Uterus (tissue), 3 donors: ENCODE measurements at regions not wholly inside any gene's neighbourhood (a gene's known extent, or its start where the extent isn't known, plus 50 kb on each side); places are given as distances from the start of the nearest gene placed in this dataset.
"Not testable (repeated sequence)": the region's sequence is repeated elsewhere in the genome, so short reads cannot be mapped to it uniquely, and the experiment has no call there.

ENCODE experiments used
- DNase-seq, 2 donors: peaks; one replicate each; pipeline ENCODE4 v3.0.0-alpha.2; 2019 to 2020
- H3K27ac ChIP-seq, 2 donors: fragments of 200-600 bp; sonication (generic); 1 replicate in 1 of 2; 2 replicates in 1 of 2; pipeline ENCODE4 v1.5.1; 2016 to 2018
- H3K27me3 ChIP-seq, 2 donors: fragments of 200-600 bp; sonication (generic); one replicate each; pipeline ENCODE4 v1.5.1; 2018 to 2019; ENCODE audit warnings: control low read depth in 1 of 2
- H3K36me3 ChIP-seq, 2 donors: fragments of 200-600 bp; sonication (generic); one replicate each; pipeline ENCODE4 v1.5.1; 2019; ENCODE audit warnings: control low read depth in 1 of 2
- H3K4me1 ChIP-seq, 2 donors: fragments of 200-600 bp; sonication (generic); one replicate each; pipeline ENCODE4 v1.5.1; 2018 to 2019; ENCODE audit warnings: control low read depth in 1 of 2
- H3K4me3 ChIP-seq, 2 donors: fragments of 200-600 bp; sonication (generic); 1 replicate in 1 of 2; 2 replicates in 1 of 2; pipeline ENCODE4 v1.5.1; 2018 to 2019; ENCODE audit warnings: mild to moderate bottlenecking in 1 of 2
- H3K9me3 ChIP-seq, 2 donors: fragments of 200-600 bp; sonication (generic); one replicate each; pipeline ENCODE4 v1.5.1; 2019; ENCODE audit warnings: control low read depth in 1 of 2
- CTCF ChIP-seq, 4 experiments: fragments of 200-600 bp in 2 of 4; fragments of 450-650 bp in 2 of 4; sonication (generic) in 2 of 4; IDR thresholded peaks; one replicate each; pipeline ENCODE4 v1.5.1; 2016 to 2019; ENCODE audit warnings: antibody characterized with exemption in 4 of 4, mild to moderate bottlenecking in 2 of 4, moderate library complexity in 1 of 4
- POLR2A ChIP-seq, 2 donors: fragments of 450-650 bp; IDR thresholded peaks; one replicate each; pipeline ENCODE4 v1.6.1; 2016; ENCODE audit warnings: antibody characterized with exemption in 2 of 2, mild to moderate bottlenecking in 1 of 2, moderate library complexity in 1 of 2
- intact Hi-C: fragments of 100-400 bp; cut with DNase I; formaldehyde crosslinking; loops from one replicate; pipeline ENCODE4 v1.15.1; 2023; ENCODE audit warnings: low total_unique reads
- donor health status: DM: yes; HTN: yes; CAD: no.

- TF ChIP-seq CTCF (IDR thresholded peaks at IDR 0.05) (no peak), POLR2A (IDR thresholded peaks at IDR 0.05) (no peak)
- Histone ChIP-seq H3K4me3 (no peak overlapping the region), H3K9me3 (no peaks in the 10 kb centered on the region), H3K4me1 (no peaks in the 10 kb centered on the region), H3K27ac (no peak overlapping the region), H3K36me3 (no peaks in the 10 kb centered on the region), H3K27me3 (no peaks in the 10 kb centered on the region)
- intact Hi-C loops = no loop called here
- DNase-seq = no peak
Observed at GRCh38 chr15:31615643-31616415, 289.2 kb downstream of the KLF13 start.

DNA sequence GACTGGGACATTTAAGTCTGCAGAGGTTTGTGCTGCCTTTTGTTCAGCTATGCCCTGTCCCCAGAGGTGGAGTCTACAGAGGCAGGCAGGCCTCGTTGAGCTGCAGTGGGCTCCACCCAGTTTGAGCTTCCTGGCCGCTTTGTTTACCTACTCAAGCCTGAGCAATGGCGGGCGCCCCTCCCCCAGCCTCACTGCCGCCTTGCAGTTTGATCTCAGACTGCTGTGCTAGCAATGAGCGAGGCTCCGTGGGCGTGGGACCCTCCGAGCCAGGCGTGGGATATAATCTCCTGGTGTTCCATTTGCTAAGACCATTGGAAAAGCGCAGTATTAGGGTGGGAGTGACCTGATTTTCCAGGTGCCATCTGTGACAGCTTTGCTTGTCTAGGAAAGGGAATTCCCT is 296.7 kb downstream of the KLF13 start:
- H3K36me3 ChIP-seq, H3K27ac ChIP-seq, intact Hi-C loops, H3K27me3 ChIP-seq, H3K4me3 ChIP-seq, DNase-seq, H3K9me3 ChIP-seq, H3K4me1 ChIP-seq: not testable (repeated sequence)

- H3K9me3 ChIP-seq, H3K36me3 ChIP-seq, H3K27me3 ChIP-seq, H3K4me3 ChIP-seq, intact Hi-C loops, H3K4me1 ChIP-seq, H3K27ac ChIP-seq, DNase-seq: not testable (repeated sequence)
Observed at GRCh38 chr15:31624115-31624514, 297.5 kb downstream of the KLF13 start.

- H3K4me3 ChIP-seq, H3K27me3 ChIP-seq, DNase-seq, intact Hi-C loops, H3K4me1 ChIP-seq, H3K9me3 ChIP-seq, H3K27ac ChIP-seq, H3K36me3 ChIP-seq: not testable (repeated sequence)
Observed at GRCh38 chr15:31635715-31636114, 309.1 kb downstream of the KLF13 start.

DNA sequence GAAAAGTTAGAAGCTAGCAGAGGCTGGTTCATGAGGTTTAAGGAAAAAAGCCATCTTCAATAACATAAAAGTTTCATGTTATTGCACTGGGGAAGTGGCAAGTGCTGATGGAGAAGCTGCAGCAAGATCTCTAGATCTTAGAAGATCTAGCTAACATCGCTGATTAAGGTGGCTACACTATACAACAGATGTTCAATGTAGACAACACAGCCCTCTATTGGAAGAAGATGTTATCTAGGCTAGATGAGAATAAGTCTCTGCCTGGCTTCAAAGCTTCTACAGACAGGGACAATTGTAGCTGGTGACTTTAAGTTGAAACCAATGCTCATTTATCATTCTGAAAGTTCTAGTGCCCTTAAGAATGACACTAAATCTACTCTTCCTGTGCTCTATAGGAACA is 310.3 kb downstream of the KLF13 start:
- intact Hi-C loops, H3K9me3 ChIP-seq, DNase-seq, H3K4me1 ChIP-seq, H3K27me3 ChIP-seq, H3K27ac ChIP-seq, H3K36me3 ChIP-seq, H3K4me3 ChIP-seq: not testable (repeated sequence)

- H3K4me1 ChIP-seq, H3K27me3 ChIP-seq, DNase-seq, H3K4me3 ChIP-seq, H3K27ac ChIP-seq, H3K9me3 ChIP-seq, H3K36me3 ChIP-seq, intact Hi-C loops: not testable (repeated sequence)
Observed at GRCh38 chr15:31643955-31644354, 317.3 kb downstream of the KLF13 start.

GRCh38 chr15:31644761-31645160 is 318.1 kb downstream of the KLF13 start:
- H3K27ac ChIP-seq, H3K27me3 ChIP-seq, H3K9me3 ChIP-seq, H3K4me1 ChIP-seq, H3K4me3 ChIP-seq, H3K36me3 ChIP-seq, intact Hi-C loops, DNase-seq: not testable (repeated sequence)

GRCh38 chr15:31647337-31647826 is 320.7 kb downstream of the KLF13 start:
- H3K36me3 ChIP-seq, H3K4me3 ChIP-seq, H3K27me3 ChIP-seq, DNase-seq, intact Hi-C loops, H3K9me3 ChIP-seq, H3K27ac ChIP-seq, H3K4me1 ChIP-seq: not testable (repeated sequence)

GRCh38 chr15:31649634-31650033 is 323.0 kb downstream of the KLF13 start:
- H3K4me1 ChIP-seq, H3K4me3 ChIP-seq, H3K9me3 ChIP-seq, intact Hi-C loops, H3K36me3 ChIP-seq, H3K27ac ChIP-seq, DNase-seq, H3K27me3 ChIP-seq: not testable (repeated sequence)
